OCI-LY3 (cell line): ENCODE measurements at regions not wholly inside any gene's neighbourhood (a gene's known extent, or its start where the extent isn't known, plus 50 kb on each side); places are given as distances from the start of the nearest gene placed in this dataset.

ENCODE experiments used
- EZH2phosphoT487 ChIP-seq: fragments of 200-600 bp; shearing (Covaris generic); IDR thresholded peaks from 2 replicates; pipeline ENCODE4 v1.6.1; 2018; ENCODE audit warnings: antibody characterized with exemption, mixed run types, low read depth
- TF ChIP-seq, protein P1 (sequence below): fragments of 200-600, 300-600 bp; sonication (generic); IDR thresholded peaks from 2 replicates; pipeline ENCODE4 v1.5.1; 2014; ENCODE audit warnings: antibody characterized with exemption, low read length, low read depth

DNA sequence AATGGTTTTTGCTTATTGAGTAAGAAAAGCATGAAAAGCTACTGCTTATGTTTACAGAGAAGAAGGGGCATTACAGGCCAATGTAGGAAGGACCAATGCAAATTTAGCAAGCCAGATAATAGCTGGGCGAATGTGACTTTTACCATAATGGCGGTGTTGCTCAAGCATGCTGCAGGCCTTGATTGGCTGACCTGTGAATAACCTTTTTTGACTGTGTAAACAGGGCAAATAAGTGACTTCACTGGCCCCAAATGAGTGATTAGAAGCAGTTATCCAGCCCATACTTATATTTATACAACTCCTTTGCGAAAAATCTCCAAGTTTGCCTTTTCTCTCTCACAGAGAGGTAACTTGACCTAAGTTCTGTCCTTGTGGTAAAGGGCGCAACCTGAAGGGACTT is 146.9 kb downstream of the SP3 start:
- TF ChIP-seq, protein P1, sequence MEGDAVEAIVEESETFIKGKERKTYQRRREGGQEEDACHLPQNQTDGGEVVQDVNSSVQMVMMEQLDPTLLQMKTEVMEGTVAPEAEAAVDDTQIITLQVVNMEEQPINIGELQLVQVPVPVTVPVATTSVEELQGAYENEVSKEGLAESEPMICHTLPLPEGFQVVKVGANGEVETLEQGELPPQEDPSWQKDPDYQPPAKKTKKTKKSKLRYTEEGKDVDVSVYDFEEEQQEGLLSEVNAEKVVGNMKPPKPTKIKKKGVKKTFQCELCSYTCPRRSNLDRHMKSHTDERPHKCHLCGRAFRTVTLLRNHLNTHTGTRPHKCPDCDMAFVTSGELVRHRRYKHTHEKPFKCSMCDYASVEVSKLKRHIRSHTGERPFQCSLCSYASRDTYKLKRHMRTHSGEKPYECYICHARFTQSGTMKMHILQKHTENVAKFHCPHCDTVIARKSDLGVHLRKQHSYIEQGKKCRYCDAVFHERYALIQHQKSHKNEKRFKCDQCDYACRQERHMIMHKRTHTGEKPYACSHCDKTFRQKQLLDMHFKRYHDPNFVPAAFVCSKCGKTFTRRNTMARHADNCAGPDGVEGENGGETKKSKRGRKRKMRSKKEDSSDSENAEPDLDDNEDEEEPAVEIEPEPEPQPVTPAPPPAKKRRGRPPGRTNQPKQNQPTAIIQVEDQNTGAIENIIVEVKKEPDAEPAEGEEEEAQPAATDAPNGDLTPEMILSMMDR: no peak
- TF ChIP-seq EZH2phosphoT487: no peak
